HG02642 (cell line): ENCODE measurements at regions not wholly inside any gene's neighbourhood (a gene's known extent, or its start where the extent isn't known, plus 50 kb on each side); places are given as distances from the start of the nearest gene placed in this dataset.

Experiments used
- ATAC-seq: cut with Tn5 transposase; IDR thresholded peaks from one replicate; pipeline ENCODE4 v1.9.1; 2021; ENCODE audit warnings: mild to moderate bottlenecking; ENCODE audit not compliant: unreplicated experiment, poor library complexity

DNA sequence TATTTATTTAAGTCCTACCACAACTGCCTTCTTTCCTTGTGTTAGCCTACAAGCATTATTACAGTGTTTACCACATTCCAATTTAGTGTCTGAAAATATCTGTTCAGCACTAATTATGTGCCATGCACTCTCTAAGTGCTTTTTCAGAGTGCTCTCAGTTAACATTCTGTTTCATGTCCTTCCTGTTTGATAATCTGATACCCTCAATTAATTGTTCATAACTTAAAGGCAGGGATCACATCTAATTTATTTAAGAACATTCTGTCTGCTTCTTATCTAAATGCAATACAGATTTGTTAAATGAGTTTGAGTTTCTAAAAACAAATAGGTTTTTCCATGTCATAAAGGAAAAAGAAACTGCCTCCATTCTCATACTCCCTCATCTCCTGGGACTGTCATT lies 649.6 kb upstream of the ATXN8OS start:
- ATAC-seq, result no peak

DNA sequence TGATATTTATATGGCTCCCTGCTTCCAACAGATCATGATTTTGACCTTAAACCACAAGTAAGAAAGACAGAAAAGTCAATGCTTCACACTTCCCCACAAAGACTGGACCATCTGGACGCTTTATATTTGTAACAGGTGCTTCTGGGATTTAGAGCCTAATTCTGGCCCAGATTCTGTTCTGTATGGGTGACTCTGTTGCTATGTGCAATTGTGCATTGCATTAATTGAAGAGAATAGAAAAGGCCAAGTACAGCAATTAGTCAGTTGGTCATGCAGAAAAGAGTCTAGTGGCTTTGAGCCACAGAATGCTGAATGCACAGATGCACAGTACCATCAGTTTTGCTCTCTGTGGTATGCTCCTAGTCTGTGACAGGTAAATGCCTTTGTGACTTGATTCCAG lies 657.4 kb upstream of the ATXN8OS start:
- ATAC-seq, result no peak

DNA sequence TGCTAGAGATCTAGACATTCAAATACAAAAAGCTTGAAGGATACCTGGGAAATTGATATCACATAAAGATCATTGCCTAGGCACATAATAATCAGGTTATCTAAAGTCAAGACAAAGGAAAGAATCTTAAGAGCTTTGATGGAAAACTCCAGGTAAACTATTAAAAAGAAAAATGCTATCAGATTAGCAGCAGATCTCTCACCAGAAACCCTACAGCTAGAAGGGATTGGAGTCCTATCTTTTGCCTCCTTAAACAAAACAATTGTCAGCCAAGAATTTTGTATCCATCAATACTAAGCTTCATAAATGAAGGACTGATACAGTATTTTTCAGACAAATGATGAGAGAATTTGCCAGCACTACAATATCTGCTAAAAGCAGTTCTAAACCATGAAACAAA lies 682.4 kb upstream of the ATXN8OS start:
- ATAC-seq, result no peak

DNA sequence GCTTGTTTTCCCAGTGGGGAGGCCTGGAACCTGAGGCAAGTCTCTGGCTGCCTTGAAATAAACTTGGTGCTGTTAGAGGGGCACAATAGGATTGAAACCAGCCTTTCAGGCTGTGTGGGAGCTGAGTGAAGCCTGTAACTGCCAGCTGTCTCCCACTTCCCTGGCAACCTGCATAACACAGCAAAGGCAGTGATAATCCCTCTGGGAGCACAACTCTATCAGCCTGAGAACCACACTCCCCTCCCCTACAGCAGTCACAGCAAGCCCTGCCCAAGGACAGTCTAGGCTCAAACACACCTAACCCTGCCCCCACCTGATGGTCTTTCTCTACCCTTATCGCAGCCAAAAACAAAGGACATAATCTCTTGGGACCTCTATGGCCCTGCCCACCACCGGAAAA lies 683.8 kb upstream of the ATXN8OS start:
- ATAC-seq, result no peak

DNA sequence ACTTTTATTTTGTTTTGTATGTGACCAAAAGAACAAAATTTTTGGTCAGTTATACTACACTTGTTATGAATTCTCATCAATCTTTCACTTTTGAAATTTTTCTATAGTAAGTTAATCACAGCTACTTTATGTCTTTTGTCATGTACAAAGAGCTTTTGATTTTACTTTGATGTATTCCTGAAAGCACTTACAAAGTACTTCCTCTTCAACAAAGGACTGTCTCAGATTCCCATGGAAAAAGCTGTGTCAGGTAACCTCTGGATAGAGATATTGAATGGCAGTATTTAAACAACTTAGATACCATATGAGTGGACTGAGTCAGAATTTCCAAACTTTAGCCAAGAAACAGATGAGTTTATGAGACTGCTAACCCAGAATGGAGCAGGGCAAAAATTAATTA lies 689.3 kb upstream of the ATXN8OS start:
- ATAC-seq, result no peak

DNA sequence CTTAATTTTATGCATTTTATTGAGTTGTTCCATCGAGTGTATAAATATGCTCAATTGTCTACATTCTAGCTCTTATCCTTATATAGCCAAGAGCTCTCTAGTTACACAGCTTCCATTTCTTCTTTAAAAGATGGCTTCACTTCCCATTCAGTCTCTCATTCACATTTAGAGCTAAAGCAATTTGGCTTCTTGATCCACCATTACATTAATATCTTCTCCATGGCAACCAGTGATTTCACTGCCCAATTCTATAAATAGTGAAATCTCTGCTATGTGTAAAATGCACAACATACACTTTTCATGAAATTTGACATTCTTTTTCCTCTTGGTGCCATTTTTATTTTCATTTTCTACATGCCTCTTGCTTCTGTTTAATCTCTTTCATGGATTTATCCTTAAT lies 696.9 kb upstream of the ATXN8OS start:
- ATAC-seq, result no peak

DNA sequence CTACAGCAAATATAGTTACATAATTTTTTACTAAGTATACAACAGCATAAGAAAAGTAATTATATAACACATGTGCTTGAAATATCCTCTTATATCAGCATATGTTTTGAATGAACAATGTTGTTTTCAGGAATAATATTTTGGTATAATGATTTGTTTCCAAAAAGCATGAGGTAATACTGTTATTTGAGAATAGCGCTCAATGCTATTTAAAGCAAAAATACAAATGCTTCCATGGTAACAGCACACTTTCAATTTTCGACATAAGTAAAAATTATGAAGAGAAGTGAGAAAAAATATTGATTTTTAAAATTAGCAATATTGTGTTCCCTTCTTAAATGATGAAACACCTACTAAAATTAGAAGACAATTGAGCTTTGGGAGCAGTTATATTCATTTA lies 715.9 kb upstream of the ATXN8OS start:
- no peak for ATAC-seq

DNA sequence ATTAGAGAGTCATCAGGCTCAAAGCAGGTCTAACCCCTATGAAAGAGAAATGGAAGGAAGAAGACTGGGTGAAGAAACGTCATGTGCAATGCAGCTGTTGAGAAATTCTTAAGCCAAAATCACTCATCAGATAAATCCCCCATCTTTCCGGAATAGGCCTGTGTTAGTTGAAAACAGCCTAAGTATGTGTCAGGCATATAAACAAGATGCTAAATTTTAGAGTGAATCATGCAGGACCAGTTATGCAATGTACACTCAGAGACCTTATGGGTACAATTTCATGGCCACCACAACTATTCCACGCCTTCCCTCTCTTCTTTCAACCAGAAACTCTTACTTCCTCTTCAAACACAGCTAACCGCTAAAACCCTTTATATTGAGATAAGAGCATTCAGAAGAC lies 717.7 kb upstream of the ATXN8OS start:
- no peak for ATAC-seq

DNA sequence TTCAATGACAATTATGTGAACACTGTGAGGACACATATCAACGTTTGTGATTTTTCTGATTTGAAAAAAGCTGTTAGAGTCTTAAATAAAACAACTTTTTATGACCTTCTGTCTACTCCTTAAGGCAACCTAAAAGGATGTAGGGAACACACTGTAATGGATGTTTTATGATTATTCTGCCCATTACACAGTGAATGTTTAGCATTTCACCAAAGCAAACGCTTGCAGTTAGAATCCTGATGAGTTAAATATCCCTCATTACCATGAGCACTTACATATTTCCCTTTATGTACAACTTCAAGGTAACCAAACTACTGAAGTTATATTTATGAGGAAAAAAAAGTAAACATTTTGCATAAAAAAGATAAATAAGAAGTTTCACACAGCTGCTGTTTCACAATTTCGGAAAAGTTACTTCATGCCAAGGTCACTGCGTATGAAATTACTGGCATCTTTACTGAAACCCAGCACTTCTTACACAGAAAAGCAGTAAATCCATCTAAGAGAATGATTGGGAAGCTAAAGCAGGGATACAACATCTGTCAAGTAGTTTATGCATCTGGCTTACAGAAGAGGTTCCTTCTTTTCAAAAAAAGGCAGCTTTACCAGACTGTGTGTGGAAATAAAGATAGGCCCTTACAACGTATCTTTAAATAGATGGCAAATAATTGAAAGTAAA lies 733.7 kb upstream of the ATXN8OS start:
- no peak for ATAC-seq

DNA sequence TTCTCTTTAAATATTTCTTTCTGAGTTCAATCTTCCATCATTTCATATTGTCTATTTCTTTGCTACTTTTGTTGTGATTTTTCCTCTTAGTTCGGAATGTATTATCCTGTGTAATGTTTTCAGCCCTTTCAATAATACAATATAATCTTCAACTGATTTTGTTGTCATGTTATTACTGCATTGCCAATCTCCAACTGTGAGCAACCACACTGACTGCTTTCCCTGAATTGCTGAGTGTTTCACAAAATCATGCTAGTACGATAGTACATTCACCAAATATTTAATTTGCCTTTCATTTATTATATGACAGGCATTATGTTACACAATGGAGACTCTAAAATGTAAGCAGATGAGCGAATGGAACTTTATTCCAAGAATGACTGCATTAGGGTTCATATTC lies 744.3 kb upstream of the ATXN8OS start:
- ATAC-seq, result no peak

DNA sequence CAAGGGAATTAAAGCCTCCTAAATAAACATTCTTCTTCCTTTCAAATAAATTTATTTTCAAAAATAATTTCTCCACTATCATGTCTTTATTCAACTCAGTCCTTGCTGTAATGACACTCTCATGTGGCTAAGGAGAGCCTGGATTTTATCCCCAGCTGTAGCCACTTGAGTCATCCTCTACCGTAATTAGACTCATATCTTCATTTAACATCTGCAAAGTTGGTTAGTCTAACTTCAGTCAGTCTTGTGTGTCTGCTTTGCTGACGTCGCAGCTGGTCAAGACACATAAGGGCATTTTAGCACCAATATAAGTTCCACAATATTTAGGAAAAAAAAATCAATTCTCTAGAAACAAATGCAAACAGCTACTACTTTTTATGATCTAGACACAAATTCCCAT lies 776.4 kb upstream of the ATXN8OS start:
- ATAC-seq, result no peak

DNA sequence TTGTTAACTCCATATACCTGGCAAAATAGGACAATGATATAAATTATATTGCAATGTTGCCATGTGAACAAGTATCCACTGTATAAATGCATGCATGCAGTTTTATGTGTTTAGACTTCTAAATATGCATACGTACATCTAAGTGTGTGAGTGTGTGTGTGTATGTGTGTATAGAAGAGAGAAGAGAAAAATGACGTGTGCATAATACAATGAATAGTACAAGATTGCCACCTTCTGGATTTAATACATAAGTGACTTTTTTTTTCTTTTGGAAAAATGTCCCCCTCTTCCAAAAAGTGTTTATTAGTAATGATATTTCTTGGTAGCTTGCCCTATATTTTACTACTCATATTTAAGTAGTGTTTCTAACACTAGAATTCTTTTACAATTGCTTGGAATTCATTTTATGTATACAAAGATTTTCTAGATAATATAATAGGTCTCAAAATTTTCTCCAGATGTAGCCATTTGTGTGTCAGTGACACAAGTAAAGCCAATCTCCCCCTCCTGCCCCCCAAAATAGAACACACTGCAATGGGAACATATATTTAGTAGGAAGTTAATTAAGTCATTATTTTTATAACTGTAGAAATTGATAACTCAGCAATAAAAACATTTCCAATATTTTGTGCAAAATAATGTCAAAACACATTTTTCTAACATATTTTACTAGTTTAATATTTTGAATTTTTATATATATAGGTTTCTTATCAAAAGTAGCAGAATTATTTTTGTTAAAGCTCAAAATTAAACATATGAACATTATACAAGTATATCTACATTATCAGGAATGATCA lies 783.3 kb upstream of the ATXN8OS start:
- ATAC-seq, result no peak

DNA sequence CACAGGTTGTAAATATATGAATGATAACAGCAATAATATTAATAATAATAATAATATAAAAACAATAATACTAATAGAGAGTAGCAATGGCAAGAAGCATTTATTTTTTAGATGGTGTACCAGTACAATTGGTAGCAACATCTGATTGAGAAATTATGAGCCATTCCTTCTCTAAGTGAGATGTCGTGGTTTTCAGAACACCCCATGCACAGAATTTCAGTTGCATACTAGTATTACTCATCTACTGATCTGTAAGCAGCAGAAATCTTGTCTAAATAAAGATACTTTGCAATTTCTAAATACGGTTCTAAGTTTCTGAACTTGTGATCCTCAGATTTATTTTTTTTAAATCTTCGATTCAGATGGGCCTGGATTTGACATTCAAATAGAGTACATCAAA lies 788.0 kb upstream of the ATXN8OS start:
- no peak for ATAC-seq

DNA sequence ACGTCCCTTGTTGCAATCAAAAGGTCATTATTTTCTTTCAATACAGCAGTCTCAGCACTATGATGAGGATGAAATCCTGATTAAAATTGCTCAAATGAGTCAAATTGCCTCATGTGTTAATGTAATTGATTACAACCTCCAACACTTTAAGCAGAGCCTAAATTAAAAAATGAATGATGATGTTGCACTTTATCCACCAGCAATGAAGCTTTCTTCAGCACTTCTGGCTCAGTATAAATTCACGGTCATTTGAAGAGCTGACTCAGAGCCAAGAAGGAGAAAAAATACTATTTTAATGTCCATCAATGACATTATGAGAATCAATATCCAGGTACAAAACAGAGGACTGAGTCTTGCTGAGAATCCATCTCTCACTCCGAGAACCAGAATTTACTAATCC lies 792.6 kb upstream of the ATXN8OS start:
- ATAC-seq, result no peak

DNA sequence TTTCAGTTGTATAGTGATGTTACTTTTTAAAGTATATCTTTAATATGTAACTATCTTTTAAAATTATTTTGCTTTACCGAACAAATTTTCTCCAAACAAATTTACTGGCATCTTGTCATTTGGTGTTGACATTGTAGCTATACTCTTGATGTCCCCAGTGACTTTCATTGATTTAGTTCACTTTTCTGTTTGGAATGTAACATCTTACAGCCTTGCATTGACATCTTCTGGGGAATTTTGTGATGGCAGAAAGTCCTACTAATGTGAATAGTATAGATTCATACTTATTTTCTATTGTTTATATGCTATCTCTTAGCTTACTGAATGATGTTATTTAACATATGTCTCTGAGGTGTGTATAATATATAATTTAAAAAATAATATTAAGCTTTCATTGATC lies 800.9 kb upstream of the ATXN8OS start:
- no peak for ATAC-seq

DNA sequence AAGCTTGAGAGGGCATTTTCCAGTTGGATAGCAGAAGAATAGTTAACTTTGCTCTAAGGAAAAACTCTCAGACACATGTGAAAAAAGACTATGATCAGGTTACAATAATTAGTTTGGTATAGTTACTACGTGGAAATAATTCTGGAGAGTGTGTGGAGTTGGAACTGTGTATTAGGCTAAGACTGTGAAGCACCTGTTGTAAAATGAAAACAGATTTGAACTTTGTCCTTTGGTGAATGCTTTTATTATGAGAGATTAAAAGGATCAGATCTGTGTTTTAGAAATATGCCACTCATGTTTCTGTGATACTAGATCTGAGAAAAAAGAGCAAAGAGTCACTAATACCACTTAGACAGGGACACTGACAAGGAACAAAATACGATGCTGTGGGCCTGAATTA lies 807.5 kb upstream of the ATXN8OS start:
- no peak for ATAC-seq

DNA sequence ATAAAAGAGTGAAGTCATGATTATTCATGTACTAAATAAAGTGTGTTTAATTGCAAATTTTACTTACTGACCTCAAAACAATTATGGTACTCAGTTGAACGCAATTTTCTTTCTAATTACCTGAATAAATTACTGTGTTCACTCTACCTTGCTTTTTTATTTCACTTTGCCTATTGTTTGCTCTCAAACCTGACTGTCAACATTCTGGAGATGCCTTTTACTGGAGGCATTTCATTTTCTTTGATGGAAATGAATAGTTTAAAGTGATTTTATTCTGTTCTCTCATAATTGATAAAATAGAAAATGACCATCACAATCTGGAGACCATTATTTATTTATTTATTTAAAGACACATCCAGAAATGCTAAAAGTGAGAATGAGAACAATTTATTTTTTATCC lies 811.5 kb upstream of the ATXN8OS start:
- no peak for ATAC-seq

DNA sequence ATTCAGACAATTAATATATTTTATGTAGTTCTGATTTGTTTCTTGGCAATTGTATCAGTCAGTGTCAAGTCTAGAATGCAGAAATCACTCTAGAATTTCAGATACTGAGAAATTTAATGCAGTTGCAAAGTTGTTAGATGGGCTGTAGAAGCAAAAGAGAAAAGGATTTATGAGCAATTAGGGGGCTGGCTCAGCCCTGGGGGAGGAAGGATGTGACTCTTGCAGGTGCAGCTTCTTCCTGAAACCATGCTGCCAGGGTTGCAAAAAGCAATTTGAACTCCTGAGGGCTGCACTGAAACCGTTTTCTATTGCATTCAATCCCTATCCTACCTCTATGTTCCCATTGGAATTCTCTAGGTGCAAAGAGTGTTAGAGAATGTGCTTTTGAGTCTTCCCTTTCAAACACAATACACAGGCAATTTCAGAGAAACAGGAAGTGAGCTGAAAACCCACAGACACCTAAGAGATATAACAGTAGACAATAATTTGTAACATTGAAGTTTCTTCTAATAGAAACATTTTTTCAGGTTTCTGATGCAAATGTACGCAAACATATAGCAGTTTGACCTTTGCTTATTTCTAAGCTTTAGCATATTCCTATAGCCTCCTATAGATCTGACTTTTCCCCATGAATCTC lies 814.7 kb upstream of the ATXN8OS start:
- no peak for ATAC-seq

DNA sequence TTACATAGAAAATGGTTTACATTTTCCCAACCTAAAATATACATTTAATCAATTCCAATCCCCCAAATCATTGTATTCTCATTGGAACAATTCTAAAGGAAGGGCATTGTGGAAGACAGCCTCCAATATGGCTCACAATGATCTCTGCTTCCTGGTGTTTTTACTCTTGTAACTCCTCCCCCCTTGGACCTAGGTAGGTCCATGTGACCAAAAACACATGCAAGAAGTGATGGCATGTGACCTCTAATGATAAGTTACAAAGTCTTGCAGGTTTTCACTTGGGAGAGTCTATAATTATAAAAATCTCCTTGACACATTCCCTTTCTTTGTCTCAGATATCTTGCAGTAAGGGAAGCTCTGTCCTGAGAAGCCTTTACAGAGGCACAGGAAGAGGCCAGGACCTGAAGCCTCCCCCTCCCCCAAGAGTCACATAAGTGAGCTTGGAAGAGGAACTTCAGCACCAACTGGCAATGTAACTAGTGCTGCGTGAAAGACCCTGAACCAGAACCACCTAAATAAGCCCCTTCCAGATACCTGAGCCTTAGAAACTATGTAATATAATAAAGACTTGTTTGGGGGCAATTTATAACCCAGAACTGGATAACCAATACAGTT lies 816.2 kb upstream of the ATXN8OS start:
- ATAC-seq, result no peak

DNA sequence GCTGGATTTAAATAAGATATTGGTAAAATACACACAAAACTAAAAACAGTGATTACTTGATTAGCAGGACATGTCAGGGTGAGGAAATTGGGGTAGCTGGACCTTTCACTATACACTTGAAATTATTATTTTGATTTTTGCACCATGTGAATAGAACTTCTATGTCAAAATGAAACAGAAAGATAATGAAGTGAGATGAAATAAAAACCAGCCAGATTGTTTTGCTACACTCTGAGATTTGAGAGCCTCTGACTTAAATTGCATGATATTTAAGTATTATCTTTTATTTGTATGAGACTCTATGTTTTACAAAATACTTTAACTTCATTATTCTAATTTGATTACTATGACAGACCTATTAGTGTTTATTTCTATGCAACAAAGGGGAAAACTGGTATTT lies 819.6 kb upstream of the ATXN8OS start:
- ATAC-seq, result no peak

DNA sequence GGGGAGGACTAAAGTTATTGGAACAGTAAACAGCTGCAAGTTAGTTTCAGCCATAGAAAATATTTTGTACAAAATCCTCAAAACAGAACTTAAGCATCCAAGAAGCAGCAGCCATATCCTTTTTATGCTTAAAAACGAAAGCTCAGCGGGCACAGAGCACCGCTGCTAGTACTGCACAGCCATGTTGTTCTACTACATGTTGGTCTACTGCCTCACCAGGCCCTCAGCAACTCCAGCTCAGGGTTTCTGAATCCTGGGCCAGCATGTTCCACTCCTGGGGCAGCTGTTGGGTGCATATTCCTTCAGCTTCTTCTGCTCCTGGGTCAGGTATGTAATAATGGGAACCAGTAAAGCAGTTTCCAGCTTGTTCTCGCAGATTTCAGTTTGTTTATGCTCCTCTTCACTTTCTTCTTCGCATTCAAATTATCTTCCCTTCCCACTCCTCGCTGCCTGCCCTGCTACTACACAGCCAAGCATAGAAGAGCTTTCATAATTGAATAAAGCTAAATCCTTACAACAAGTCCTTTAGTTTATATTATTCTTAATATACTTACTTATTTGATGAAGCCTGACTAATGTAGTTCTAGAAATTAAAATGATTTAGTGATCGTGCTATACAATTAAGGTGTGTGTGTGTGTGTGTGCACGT lies 820.5 kb upstream of the ATXN8OS start:
- ATAC-seq, result no peak
